Endothelial cell of umbilical vein (primary cell): ENCODE measurements at regions not wholly inside any gene's neighbourhood (a gene's known extent, or its start where the extent isn't known, plus 50 kb on each side); places are given as distances from the start of the nearest gene placed in this dataset.

Experiments used
- BruUV-seq: library from RNA; stranded (reverse); fragments of 400-500 nt; replicated peaks from 2 replicates; lab custom pipeline; 2021; lab: Mats Ljungman, UMichigan
- CTCF ChIA-PET: fragments of 300-600, 350-600 bp; sonication (Branson Sonifier 250); formaldehyde crosslinking; loops from one replicate; lab custom pipeline; 2021; ENCODE audit warnings: antibody characterized with exemption, inconsistent platforms; lab: Charles Lee
- POLR2A ChIA-PET: fragments of 300-600, 350-600 bp; sonication (Branson Sonifier 250); formaldehyde crosslinking; loops from one replicate; lab custom pipeline; 2021; ENCODE audit warnings: antibody characterized with exemption, inconsistent platforms; lab: Charles Lee
- DNase-seq: peaks from one replicate; pipeline ENCODE4 v3.0.0-alpha.2; 2011; ENCODE audit warnings: low read depth, low spot score
- FAIRE-seq: peaks from 2 replicates; lab custom pipeline; 2011; peaks lifted over from hg19 to GRCh38; lab: Jason Lieb, UNC
- H2AFZ ChIP-seq: 2 replicates; pipeline ENCODE4 v1.6.0; 2012; ENCODE audit warnings: low read depth, low read length, control low read depth, inconsistent platforms
- H3K27ac ChIP-seq: 2 replicates; pipeline ENCODE4 v1.5.1; 2011; ENCODE audit warnings: low read depth, mild to moderate bottlenecking, control low read depth, low read length, moderate library complexity; ENCODE audit not compliant: insufficient read depth
- H3K27me3 ChIP-seq, 2 experiments: 2 replicates each; pipeline versions ENCODE4 v1.6.0 to v1.6.1; 2011; ENCODE audit warnings: low read length in 2 of 2, mixed read lengths in 1 of 2; ENCODE audit not compliant: control insufficient read depth in 2 of 2, insufficient read depth in 2 of 2
- H3K36me3 ChIP-seq, 2 experiments: 2 replicates in 1 of 2; 3 replicates in 1 of 2; pipeline ENCODE4 v1.5.1; 2011; ENCODE audit warnings: low read length in 2 of 2, mild to moderate bottlenecking in 1 of 2, moderate library complexity in 1 of 2; ENCODE audit not compliant: control insufficient read depth in 2 of 2, insufficient read depth in 2 of 2; ENCODE audit errors: extremely low read depth in 1 of 2
- H3K4me1 ChIP-seq: 3 replicates; pipeline ENCODE4 v1.5.1; 2011; ENCODE audit warnings: mild to moderate bottlenecking, low read length; ENCODE audit not compliant: control insufficient read depth, insufficient read depth; ENCODE audit errors: extremely low read depth
- H3K4me2 ChIP-seq: 2 replicates; pipeline ENCODE4 v1.6.1; 2011; ENCODE audit warnings: low read length, control low read depth, mixed read lengths; ENCODE audit not compliant: insufficient read depth
- H3K4me3 ChIP-seq, 3 experiments: fragments of 200-600 bp in 1 of 3; sonication (generic), shearing (Covaris generic) in 1 of 3; replicated peaks in 1 of 3; 2 replicates each; pipeline ENCODE4 v1.5.1; 2011 to 2016; ENCODE audit warnings: control low read depth in 3 of 3, low read length in 3 of 3, mild to moderate bottlenecking in 2 of 3, inconsistent platforms in 1 of 3, low read depth in 1 of 3, moderate library complexity in 1 of 3; ENCODE audit not compliant: insufficient read depth in 1 of 3
- H3K79me2 ChIP-seq: 2 replicates; pipeline ENCODE4 v1.6.0; 2012; ENCODE audit warnings: low read length, inconsistent platforms; ENCODE audit not compliant: control insufficient read depth, insufficient read depth
- H3K9ac ChIP-seq: replicated peaks from 2 replicates; pipeline ENCODE3; 2011; ENCODE audit warnings: low read length, control low read depth; ENCODE audit not compliant: insufficient read depth; ENCODE audit errors: extremely low read depth
- H3K9me1 ChIP-seq: replicated peaks from 3 replicates; pipeline ENCODE4 v1.6.0; 2011; ENCODE audit warnings: mild to moderate bottlenecking, low read length; ENCODE audit not compliant: control insufficient read depth, insufficient read depth; ENCODE audit errors: extremely low read depth
- H3K9me3 ChIP-seq: replicated peaks from 2 replicates; pipeline ENCODE4 v1.5.1; 2012; ENCODE audit warnings: low read length, inconsistent platforms; ENCODE audit not compliant: control insufficient read depth, insufficient read depth
- H4K20me1 ChIP-seq: replicated peaks from 2 replicates; pipeline ENCODE3; 2011; ENCODE audit warnings: mild to moderate bottlenecking, low read length; ENCODE audit not compliant: control insufficient read depth, insufficient read depth; ENCODE audit errors: extremely low read depth
- CTCF ChIP-seq, 2 donors: IDR thresholded peaks; 1 replicate in 1 of 2; 2 replicates in 1 of 2; pipeline ENCODE4 v1.5.1; 2011; ENCODE audit warnings: low read length in 2 of 2, mild to moderate bottlenecking in 2 of 2, moderate library complexity in 2 of 2, control low read depth in 1 of 2, inconsistent platforms in 1 of 2, low read depth in 1 of 2; ENCODE audit not compliant: insufficient read depth in 1 of 2; ENCODE audit errors: extremely low read depth in 1 of 2
- EZH2 ChIP-seq: IDR thresholded peaks from 2 replicates; pipeline ENCODE4 v1.6.1; 2012; ENCODE audit warnings: borderline replicate concordance, low read depth, mild to moderate bottlenecking, moderate library complexity, low read length, inconsistent platforms; ENCODE audit not compliant: severe bottlenecking
- FOS ChIP-seq: IDR thresholded peaks from 2 replicates; pipeline ENCODE4 v1.6.1; 2011; ENCODE audit warnings: mild to moderate bottlenecking, low read length, moderate library complexity, borderline replicate concordance; ENCODE audit not compliant: insufficient read depth
- GATA2 ChIP-seq: IDR thresholded peaks from 2 replicates; pipeline ENCODE4 v1.7.0; 2011; ENCODE audit warnings: low read depth, mild to moderate bottlenecking, moderate library complexity, mixed read lengths, low read length; ENCODE audit not compliant: insufficient read length, insufficient read depth
- JUN ChIP-seq: IDR thresholded peaks from 2 replicates; pipeline ENCODE4 v1.6.1; 2011; ENCODE audit warnings: borderline replicate concordance, low read depth; ENCODE audit not compliant: insufficient read length, insufficient read depth
- MAX ChIP-seq: IDR thresholded peaks from 2 replicates; pipeline ENCODE4 v1.6.1; 2011; ENCODE audit not compliant: insufficient read depth, insufficient read length
- MYC ChIP-seq: IDR thresholded peaks from one replicate; pipeline ENCODE4 v1.6.1; 2011; ENCODE audit warnings: mild to moderate bottlenecking, low read depth, low read length
- POLR2A ChIP-seq: IDR thresholded peaks from 2 replicates; pipeline ENCODE4 v1.6.1; 2012; ENCODE audit warnings: low read depth, mild to moderate bottlenecking, control low read depth, low read length
- POLR2AphosphoS5 ChIP-seq: IDR thresholded peaks from 2 replicates; pipeline ENCODE4 v1.6.1; 2012; ENCODE audit warnings: low read depth, mild to moderate bottlenecking, control low read depth, low read length, moderate library complexity; ENCODE audit not compliant: insufficient read depth
- dilution Hi-C: fragments of 300-500 bp; cut with MboI; formaldehyde crosslinking; loops from one replicate; pipeline ENCODE4 v1.15.0; 2019; ENCODE audit warnings: low sequenced_read_pairs; ENCODE audit not compliant: extremely low pct_ligation_motif_present
- intact Hi-C: fragments of 100-400 bp; cut with micrococcal nuclease; formaldehyde crosslinking; loops from one replicate; pipeline ENCODE4 v1.10.0; 2022

GRCh38 chr1:67557696-67558448 is 127.1 kb upstream of the GADD45A start:
- peaks cover 8% of the 10 kb centered on the region for H3K4me1 ChIP-seq
- DNase-seq (no peak), FAIRE-seq (no peak)
- no peak overlapping the region for H3K4me3 ChIP-seq
- no peak overlapping the region for H3K4me2 ChIP-seq
- ChIA-PET CTCF (interaction anchor here (0.9 to 7.7 kb wide), 9 partner anchors 13 to 202 kb away, joined by 3 to 131 read pairs (median 5); partner anchors contain the start of gene GADD45A), POLR2A (interaction anchor here (1.1 kb wide), 1 partner anchor 127 kb away, joined by 3 read pairs; the partner anchor contains the start of gene GADD45A)
- H2AFZ ChIP-seq = no peak overlapping the region
- H3K9me3 ChIP-seq = no peaks in the 10 kb centered on the region
- H3K27ac ChIP-seq = no peak overlapping the region
- intact Hi-C loops (no loop called here), dilution Hi-C loops (no loop called here)
- no peaks in the 10 kb centered on the region for H3K27me3 ChIP-seq
- no peak overlapping the region for H3K9ac ChIP-seq
- no peaks in the 10 kb centered on the region for H3K36me3 ChIP-seq
- TF ChIP-seq JUN = no peak
- TF ChIP-seq POLR2A = no peak
- TF ChIP-seq GATA2 = no peak
- no peak for TF ChIP-seq MYC
- TF ChIP-seq MAX = no peak
- no peak for TF ChIP-seq FOS
- TF ChIP-seq POLR2AphosphoS5 = no peak
- no peak for TF ChIP-seq CTCF (IDR thresholded peaks at IDR 0.05; ENCODE audit: extremely low read depth in 1 of 2, insufficient read depth in 1 of 2, low read depth in 1 of 2, low read length in 2 of 2)
- no peak for TF ChIP-seq EZH2
- H3K9me1 ChIP-seq = no peaks in the 10 kb centered on the region
- H4K20me1 ChIP-seq = no peaks in the 10 kb centered on the region
- no peaks in the 10 kb centered on the region for H3K79me2 ChIP-seq
- BruUV-seq = no TSS peak
